ENCODE measurements at regions not wholly inside any gene's neighbourhood (a gene's known extent, or its start where the extent isn't known, plus 50 kb on each side); places are given as distances from the start of the nearest gene placed in this dataset.

DNA sequence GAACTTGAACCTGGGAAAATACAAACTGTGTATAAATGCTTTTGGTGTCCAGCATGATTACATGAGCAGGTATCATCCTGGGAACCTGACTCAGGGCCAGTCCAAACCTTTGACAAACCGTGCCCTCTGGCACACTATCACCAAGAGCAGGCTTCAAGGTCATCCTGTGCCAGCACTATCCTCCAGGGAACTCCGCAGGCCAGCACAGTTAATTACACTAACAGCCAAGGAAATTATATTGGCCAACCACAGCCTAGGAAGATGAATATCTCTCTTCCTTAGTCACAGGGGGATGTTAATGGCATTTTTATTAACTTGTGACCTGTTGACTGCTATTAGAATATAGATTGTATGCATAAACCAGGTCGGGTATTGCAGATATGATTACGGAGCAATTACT is 262.0 kb downstream of the TUSC7 start:
- H3K4me3 ChIP-seq, result no peak overlapping the region
- ATAC-seq, result no peak

DNA sequence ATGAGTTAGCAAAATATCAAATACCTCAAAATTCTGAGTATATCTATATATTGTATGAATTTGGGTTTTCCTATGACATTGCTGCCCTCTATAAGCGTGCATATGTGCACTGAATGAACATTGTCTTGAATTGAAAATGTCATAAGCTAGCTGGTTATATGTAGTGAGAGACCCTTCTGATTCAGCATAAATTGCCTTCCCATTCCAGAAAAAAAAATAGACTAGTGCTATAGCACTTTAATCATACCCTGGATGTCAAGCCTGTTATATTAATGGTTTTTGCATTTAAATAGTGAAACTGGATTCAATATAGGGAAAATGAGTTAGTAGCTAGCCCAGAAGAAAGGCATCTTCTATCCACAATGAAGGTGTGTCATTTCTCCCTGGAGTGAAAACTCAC is 265.1 kb downstream of the TUSC7 start:
- Histone ChIP-seq H3K4me1 (no peaks in the 10 kb centered on the region), H3K4me3 (no peak overlapping the region), H3K36me3 (no peaks in the 10 kb centered on the region), H3K9me3 (no peaks in the 10 kb centered on the region), H3K27me3 (no peaks in the 10 kb centered on the region), H3K27ac (no peak overlapping the region)
- TF ChIP-seq, protein P1, sequence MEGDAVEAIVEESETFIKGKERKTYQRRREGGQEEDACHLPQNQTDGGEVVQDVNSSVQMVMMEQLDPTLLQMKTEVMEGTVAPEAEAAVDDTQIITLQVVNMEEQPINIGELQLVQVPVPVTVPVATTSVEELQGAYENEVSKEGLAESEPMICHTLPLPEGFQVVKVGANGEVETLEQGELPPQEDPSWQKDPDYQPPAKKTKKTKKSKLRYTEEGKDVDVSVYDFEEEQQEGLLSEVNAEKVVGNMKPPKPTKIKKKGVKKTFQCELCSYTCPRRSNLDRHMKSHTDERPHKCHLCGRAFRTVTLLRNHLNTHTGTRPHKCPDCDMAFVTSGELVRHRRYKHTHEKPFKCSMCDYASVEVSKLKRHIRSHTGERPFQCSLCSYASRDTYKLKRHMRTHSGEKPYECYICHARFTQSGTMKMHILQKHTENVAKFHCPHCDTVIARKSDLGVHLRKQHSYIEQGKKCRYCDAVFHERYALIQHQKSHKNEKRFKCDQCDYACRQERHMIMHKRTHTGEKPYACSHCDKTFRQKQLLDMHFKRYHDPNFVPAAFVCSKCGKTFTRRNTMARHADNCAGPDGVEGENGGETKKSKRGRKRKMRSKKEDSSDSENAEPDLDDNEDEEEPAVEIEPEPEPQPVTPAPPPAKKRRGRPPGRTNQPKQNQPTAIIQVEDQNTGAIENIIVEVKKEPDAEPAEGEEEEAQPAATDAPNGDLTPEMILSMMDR (IDR thresholded peaks at IDR 0.05), result no peak
- no peak for TF ChIP-seq EP300 (IDR thresholded peaks at IDR 0.05)
- no peak for TF ChIP-seq POLR2AphosphoS5 (IDR thresholded peaks at IDR 0.05)
- no peak for TF ChIP-seq POLR2A (IDR thresholded peaks at IDR 0.05)
- 93 to 100% methylated on average over 1 of the region's 1 CpG for WGBS, 2 donors (ENCODE audit: low coverage in 1 of 2)
- ATAC-seq, result no peak

More for the DNA sequence above, 262.0 kb downstream of the TUSC7 start:
- Histone ChIP-seq H3K9me3 (peaks cover 0 to 6% (median 0%) of the 10 kb centered on the region in 3 donors), H3K27ac (no peak overlapping the region), H3K36me3 (no peaks in the 10 kb centered on the region), H3K4me1 (no peaks in the 10 kb centered on the region), H3K27me3 (no peaks in the 10 kb centered on the region)
- TF ChIP-seq POLR2AphosphoS5 (IDR thresholded peaks at IDR 0.05) (no peak), POLR2A (IDR thresholded peaks at IDR 0.05) (no peak), EP300 (IDR thresholded peaks at IDR 0.05) (no peak)
- TF ChIP-seq, protein P1 (IDR thresholded peaks at IDR 0.05), result no peak
- WGBS, 2 donors (ENCODE audit: low coverage in 1 of 2), result 44 to 67% methylated on average over 2 to 3 of the region's 4 CpGs

- H3K27me3 ChIP-seq, result no peaks in the 10 kb centered on the region
- TF ChIP-seq EP300 (IDR thresholded peaks at IDR 0.05) (no peak), POLR2AphosphoS5 (IDR thresholded peaks at IDR 0.05) (no peak)
- TF ChIP-seq, protein P1 (IDR thresholded peaks at IDR 0.05), result no peak
- H3K36me3 ChIP-seq, result no peaks in the 10 kb centered on the region
- H3K4me1 ChIP-seq, result no peaks in the 10 kb centered on the region
- WGBS, 2 donors (ENCODE audit: low coverage in 1 of 2), result 78 to 100% methylated on average over 1 of the region's 1 CpG
- H3K4me3 ChIP-seq, result no peak overlapping the region
- ATAC-seq, result no peak
- no peak overlapping the region for H3K27ac ChIP-seq
- no peaks in the 10 kb centered on the region for H3K9me3 ChIP-seq
Observed at GRCh38 chr3:116977441-116977840, 267.9 kb downstream of the TUSC7 start.

DNA sequence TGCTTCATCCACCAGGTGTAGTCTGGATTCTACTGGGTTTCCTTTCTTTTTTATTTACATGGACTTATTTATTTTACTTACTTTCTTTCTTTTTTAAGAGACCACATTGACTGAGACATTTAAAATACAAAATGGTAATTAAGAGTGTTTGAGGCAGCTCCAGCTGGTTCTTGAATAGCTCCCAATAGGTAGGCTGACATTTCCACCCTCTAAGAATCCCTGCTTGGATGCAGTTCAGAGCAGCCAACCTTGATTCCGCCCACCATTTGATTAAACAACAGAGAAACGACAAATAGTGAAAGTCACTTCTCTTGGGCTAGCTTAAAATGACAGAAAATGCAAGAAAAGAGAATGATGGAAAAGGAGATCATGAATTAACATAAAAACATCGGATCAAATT is 270.5 kb downstream of the TUSC7 start:
- ATAC-seq, result no peak
- TF ChIP-seq POLR2A (IDR thresholded peaks at IDR 0.05), result no peak
- TF ChIP-seq, protein P1 (IDR thresholded peaks at IDR 0.05), result no peak
- no peak for TF ChIP-seq POLR2AphosphoS5 (IDR thresholded peaks at IDR 0.05)
- no peak for TF ChIP-seq EP300 (IDR thresholded peaks at IDR 0.05)
- H3K4me3 ChIP-seq, result no peak overlapping the region
- H3K27ac ChIP-seq, result no peak overlapping the region
- WGBS, 2 donors (ENCODE audit: low coverage in 1 of 2), result 42 to 63% methylated on average over 2 to 3 of the region's 3 CpGs
- no peaks in the 10 kb centered on the region for H3K27me3 ChIP-seq
- no peaks in the 10 kb centered on the region for H3K4me1 ChIP-seq
- no peaks in the 10 kb centered on the region for H3K9me3 ChIP-seq
- H3K36me3 ChIP-seq, result no peaks in the 10 kb centered on the region

- Histone ChIP-seq H3K27ac (no peak overlapping the region), H3K4me1 (no peaks in the 10 kb centered on the region), H3K36me3 (no peaks in the 10 kb centered on the region), H3K27me3 (no peaks in the 10 kb centered on the region), H3K9me3 (no peaks in the 10 kb centered on the region), H3K4me3 (no peak overlapping the region)
- TF ChIP-seq POLR2AphosphoS5 (IDR thresholded peaks at IDR 0.05) (no peak), POLR2A (IDR thresholded peaks at IDR 0.05) (no peak), EP300 (IDR thresholded peaks at IDR 0.05) (no peak)
- TF ChIP-seq, protein P1 (IDR thresholded peaks at IDR 0.05), result no peak
- 69 to 86% methylated on average over 3 to 5 of the region's 5 CpGs for WGBS, 2 donors (ENCODE audit: low coverage in 1 of 2)
- no peak for ATAC-seq
Observed at GRCh38 chr3:116981089-116981488, 271.5 kb downstream of the TUSC7 start.
